Gastroesophageal sphincter (tissue), 4 donors: ENCODE measurements at regions not wholly inside any gene's neighbourhood (a gene's known extent, or its start where the extent isn't known, plus 50 kb on each side); places are given as distances from the start of the nearest gene placed in this dataset.

Experiments used
- ATAC-seq: fragments of 150-250 bp; one replicate; pipeline ENCODE4 v1.9.1; 2016; ENCODE audit warnings: mild to moderate bottlenecking, moderate library complexity
- H3K27ac ChIP-seq, 4 donors: fragments of 200-600 bp; sonication (generic) in 3 of 4; 1 replicate in 3 of 4; 2 replicates in 1 of 4; pipeline ENCODE4 v1.5.1; 2016 to 2019
- H3K27me3 ChIP-seq: fragments of 200-600 bp; sonication (generic); one replicate; pipeline ENCODE4 v1.5.1; 2019
- H3K36me3 ChIP-seq, 2 donors: fragments of 200-600 bp; sonication (generic); one replicate each; pipeline ENCODE4 v1.5.1; 2019; ENCODE audit warnings: control low read depth in 1 of 2
- H3K4me1 ChIP-seq, 3 donors: fragments of 200-600 bp; sonication (generic); 1 replicate in 2 of 3; 2 replicates in 1 of 3; pipeline ENCODE4 v1.5.1; 2016 to 2019; ENCODE audit warnings: control low read depth in 2 of 3
- H3K4me3 ChIP-seq, 2 donors: fragments of 200-600 bp; sonication (generic); one replicate each; pipeline ENCODE4 v1.5.1; 2019; ENCODE audit warnings: mild to moderate bottlenecking in 1 of 2, moderate library complexity in 1 of 2
- H3K9me3 ChIP-seq, 3 donors: fragments of 200-600 bp; sonication (generic); one replicate each; pipeline ENCODE4 v1.5.1; 2017 to 2019; ENCODE audit warnings: control low read depth in 2 of 3
- EP300 ChIP-seq: sonication (generic); formaldehyde crosslinking; IDR thresholded peaks from one replicate; pipeline ENCODE4 v1.6.1; 2017; ENCODE audit warnings: antibody characterized with exemption, mild to moderate bottlenecking
- POLR2A ChIP-seq, 2 donors: fragments of 450-650 bp; IDR thresholded peaks; one replicate each; pipeline ENCODE4 v1.6.1; 2017; ENCODE audit warnings: antibody characterized with exemption in 2 of 2, mild to moderate bottlenecking in 2 of 2, moderate library complexity in 1 of 2
- POLR2AphosphoS5 ChIP-seq: sonication (generic); formaldehyde crosslinking; IDR thresholded peaks from one replicate; pipeline ENCODE4 v1.6.1; 2017; ENCODE audit warnings: antibody characterized with exemption
- WGBS, 2 donors: methylation state at CpG; one replicate each; pipeline ENCODE4 v1.1.5; 2018; ENCODE audit warnings: low coverage in 1 of 2; 5-methylcytosine and 5-hydroxymethylcytosine counted together
- TF ChIP-seq, protein P1 (sequence below), 4 experiments: fragments of 200-600 bp in 2 of 4; fragments of 450-650 bp in 2 of 4; sonication (generic) in 1 of 4; IDR thresholded peaks; one replicate each; pipeline ENCODE4 v1.5.1; 2017 to 2019; ENCODE audit warnings: antibody characterized with exemption in 4 of 4, mild to moderate bottlenecking in 2 of 4, moderate library complexity in 2 of 4

DNA sequence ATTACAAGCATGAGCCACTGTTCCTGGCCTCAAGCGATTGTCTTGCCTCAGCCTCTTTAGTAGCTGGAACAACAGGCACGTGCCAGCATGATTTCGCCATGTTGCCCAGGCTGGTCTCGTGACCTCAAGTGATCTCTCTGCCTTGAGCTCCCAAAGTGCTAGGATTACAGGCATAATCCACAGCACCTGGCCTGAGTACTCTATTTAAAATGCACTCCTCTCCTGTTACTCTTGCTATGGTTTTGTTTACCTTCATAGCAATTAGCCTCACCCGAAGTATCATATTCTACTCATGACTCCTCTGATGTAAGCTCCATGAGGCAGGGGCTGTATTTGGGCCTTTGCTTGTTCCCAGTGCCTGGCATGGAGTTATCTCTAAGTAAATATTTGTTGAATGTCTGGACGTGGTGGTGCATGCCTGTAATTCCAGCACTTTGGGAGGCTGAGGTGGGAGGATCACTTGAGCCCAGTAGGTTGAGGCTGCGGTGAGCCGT is 92.5 kb upstream of the SLC34A2 start:
- Histone ChIP-seq H3K4me3 (no peak overlapping the region), H3K27ac (no peak overlapping the region), H3K36me3 (no peaks in the 10 kb centered on the region), H3K27me3 (no peaks in the 10 kb centered on the region), H3K4me1 (no peaks in the 10 kb centered on the region), H3K9me3 (no peaks in the 10 kb centered on the region)
- ATAC-seq, result no peak
- WGBS, 2 donors, result 67 to 81% methylated on average over 3 to 5 of the region's 8 CpGs
- no peak for TF ChIP-seq POLR2AphosphoS5
- TF ChIP-seq, protein P1, sequence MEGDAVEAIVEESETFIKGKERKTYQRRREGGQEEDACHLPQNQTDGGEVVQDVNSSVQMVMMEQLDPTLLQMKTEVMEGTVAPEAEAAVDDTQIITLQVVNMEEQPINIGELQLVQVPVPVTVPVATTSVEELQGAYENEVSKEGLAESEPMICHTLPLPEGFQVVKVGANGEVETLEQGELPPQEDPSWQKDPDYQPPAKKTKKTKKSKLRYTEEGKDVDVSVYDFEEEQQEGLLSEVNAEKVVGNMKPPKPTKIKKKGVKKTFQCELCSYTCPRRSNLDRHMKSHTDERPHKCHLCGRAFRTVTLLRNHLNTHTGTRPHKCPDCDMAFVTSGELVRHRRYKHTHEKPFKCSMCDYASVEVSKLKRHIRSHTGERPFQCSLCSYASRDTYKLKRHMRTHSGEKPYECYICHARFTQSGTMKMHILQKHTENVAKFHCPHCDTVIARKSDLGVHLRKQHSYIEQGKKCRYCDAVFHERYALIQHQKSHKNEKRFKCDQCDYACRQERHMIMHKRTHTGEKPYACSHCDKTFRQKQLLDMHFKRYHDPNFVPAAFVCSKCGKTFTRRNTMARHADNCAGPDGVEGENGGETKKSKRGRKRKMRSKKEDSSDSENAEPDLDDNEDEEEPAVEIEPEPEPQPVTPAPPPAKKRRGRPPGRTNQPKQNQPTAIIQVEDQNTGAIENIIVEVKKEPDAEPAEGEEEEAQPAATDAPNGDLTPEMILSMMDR (IDR thresholded peaks at IDR 0.05), result no peak
- TF ChIP-seq EP300, result no peak
- TF ChIP-seq POLR2A (IDR thresholded peaks at IDR 0.05), result no peak

DNA sequence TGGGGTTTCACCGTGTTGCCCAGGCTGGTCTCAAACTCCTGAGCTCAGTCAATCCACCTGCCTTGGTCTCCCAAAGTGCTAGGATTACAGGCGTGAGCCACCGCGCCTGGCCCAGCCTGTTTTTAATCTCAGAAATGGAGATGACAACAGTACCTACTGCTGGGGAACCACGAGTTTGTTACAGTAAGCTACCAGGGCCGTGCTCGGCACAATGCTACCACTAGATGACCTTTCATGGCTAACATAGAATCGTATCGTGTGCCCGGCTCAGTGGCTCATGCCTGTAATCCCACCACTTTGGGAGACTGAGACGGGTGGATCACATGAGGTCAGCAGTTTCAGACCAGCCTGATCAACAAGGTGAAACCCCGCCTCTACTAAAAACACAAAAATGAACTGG is 90.8 kb upstream of the SLC34A2 start:
- no peaks in the 10 kb centered on the region for H3K36me3 ChIP-seq
- H3K4me3 ChIP-seq, result no peak overlapping the region
- TF ChIP-seq EP300, result no peak
- no peak for TF ChIP-seq POLR2A (IDR thresholded peaks at IDR 0.05)
- TF ChIP-seq, protein P1 (IDR thresholded peaks at IDR 0.05), result no peak
- no peak for TF ChIP-seq POLR2AphosphoS5
- no peak for ATAC-seq
- H3K4me1 ChIP-seq, result no peaks in the 10 kb centered on the region
- no peak overlapping the region for H3K27ac ChIP-seq
- H3K9me3 ChIP-seq, result no peaks in the 10 kb centered on the region
- 85% methylated on average over 5 of the region's 12 CpGs; no CpG with 5 or more reads in 1 of the 2 donors for WGBS, 2 donors
- no peaks in the 10 kb centered on the region for H3K27me3 ChIP-seq

DNA sequence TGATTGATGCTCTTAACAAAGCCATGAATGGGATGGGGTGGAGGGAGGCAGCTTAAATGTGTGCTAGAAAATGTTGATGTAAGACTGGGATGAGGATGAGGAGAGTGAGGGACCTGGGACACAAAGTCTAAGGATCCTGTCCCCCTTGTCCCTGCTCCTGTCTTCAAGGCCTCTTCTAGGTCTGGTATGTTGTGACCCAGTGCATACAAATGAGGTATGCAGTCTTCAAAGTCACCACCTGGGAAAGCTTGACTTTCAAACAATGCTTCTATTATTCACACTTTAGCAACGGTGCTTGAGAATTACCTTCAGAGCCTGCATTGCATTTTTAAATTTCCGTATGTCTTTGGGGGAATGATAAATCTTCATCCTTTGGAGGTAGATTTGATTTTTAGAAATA is 88.4 kb upstream of the SLC34A2 start:
- no peaks in the 10 kb centered on the region for H3K27me3 ChIP-seq
- no peak for ATAC-seq
- H3K36me3 ChIP-seq, result no peaks in the 10 kb centered on the region
- 69% methylated on average over 2 of the region's 2 CpGs for WGBS, 2 donors
- TF ChIP-seq POLR2AphosphoS5, result no peak
- TF ChIP-seq POLR2A (IDR thresholded peaks at IDR 0.05), result no peak
- TF ChIP-seq, protein P1 (IDR thresholded peaks at IDR 0.05), result no peak
- no peaks in the 10 kb centered on the region for H3K4me1 ChIP-seq
- H3K9me3 ChIP-seq, result no peaks in the 10 kb centered on the region
- no peak overlapping the region for H3K4me3 ChIP-seq
- no peak overlapping the region for H3K27ac ChIP-seq

DNA sequence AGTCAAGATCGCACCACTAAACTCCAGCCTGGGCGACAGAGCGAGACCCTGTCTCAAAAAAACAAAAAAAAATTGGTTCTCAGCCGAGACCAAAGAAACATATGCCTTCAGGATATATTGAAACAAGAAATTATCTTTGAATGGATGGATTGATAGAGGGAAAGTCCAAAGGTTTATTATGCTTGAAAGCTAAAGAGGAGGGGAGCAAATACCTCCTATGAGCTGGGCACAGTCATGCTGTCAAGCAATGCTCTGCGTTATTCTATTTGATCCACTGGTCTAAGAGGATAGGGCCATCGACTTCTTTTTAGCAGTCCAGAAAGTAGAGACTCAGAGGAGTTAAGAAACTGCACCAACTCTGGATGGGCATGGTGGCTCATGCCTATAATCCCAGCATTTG is 85.9 kb upstream of the SLC34A2 start:
- H3K27ac ChIP-seq, result no peak overlapping the region
- TF ChIP-seq POLR2AphosphoS5, result no peak
- no peak for TF ChIP-seq EP300
- TF ChIP-seq, protein P1 (IDR thresholded peaks at IDR 0.05), result no peak
- no peak for TF ChIP-seq POLR2A (IDR thresholded peaks at IDR 0.05)
- H3K36me3 ChIP-seq, result no peaks in the 10 kb centered on the region
- H3K27me3 ChIP-seq, result no peaks in the 10 kb centered on the region
- WGBS, 2 donors, result 88 to 91% methylated on average over 6 of the region's 6 CpGs
- H3K4me1 ChIP-seq, result no peaks in the 10 kb centered on the region
- H3K9me3 ChIP-seq, result no peaks in the 10 kb centered on the region
- H3K4me3 ChIP-seq, result no peak overlapping the region
- no peak for ATAC-seq

DNA sequence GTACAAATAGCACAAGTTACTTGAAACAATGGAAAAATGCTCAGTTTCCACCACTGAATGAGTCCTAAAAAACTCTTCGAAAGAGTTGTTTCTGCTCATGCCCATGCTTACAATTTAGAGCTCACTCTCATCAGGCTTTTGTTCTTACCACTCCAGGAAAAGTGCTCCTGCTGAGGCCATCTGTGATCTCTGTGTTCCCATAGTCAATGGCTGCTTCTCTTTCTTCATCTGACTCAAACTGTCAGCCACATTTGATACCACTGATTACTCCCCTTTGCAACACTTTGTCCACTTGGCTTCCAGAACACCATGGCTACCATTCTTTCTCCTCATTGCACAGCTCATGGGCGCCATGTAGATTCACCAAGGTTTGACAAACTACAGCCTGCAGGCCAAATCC is 80.0 kb upstream of the SLC34A2 start:
- Histone ChIP-seq H3K36me3 (no peaks in the 10 kb centered on the region), H3K4me3 (no peak overlapping the region), H3K27ac (no peak overlapping the region), H3K27me3 (no peaks in the 10 kb centered on the region), H3K4me1 (no peaks in the 10 kb centered on the region), H3K9me3 (no peaks in the 10 kb centered on the region)
- ATAC-seq, result no peak
- TF ChIP-seq POLR2A (IDR thresholded peaks at IDR 0.05), result no peak
- no peak for TF ChIP-seq POLR2AphosphoS5
- TF ChIP-seq, protein P1 (IDR thresholded peaks at IDR 0.05), result no peak
- no peak for TF ChIP-seq EP300
- 94 to 100% methylated on average over 2 of the region's 2 CpGs for WGBS, 2 donors
